ENCODE measurements at regions not wholly inside any gene's neighbourhood (a gene's known extent, or its start where the extent isn't known, plus 50 kb on each side); places are given as distances from the start of the nearest gene placed in this dataset.

DNA sequence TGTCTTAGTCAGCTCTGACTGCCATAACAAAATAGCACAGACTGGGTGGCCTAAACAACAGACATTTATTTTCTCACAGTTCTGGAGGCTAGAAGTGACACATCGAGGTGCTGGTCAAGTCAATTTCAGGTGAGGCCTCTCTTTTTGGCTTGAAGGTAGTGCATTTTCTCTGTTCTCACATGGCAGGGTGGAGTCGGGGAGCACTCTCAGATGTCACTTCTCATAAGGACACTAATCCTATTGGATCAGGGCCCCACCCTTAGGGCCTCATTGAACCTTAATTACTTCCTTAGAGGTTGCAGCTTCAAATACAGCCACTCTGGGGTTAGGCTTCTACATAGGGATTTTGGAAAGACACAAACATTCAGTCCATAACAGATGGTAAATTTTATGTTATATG lies 161.6 kb downstream of the PFKFB3 start:
- TF ChIP-seq EZH2 (IDR thresholded peaks at IDR 0.05; ENCODE audit: borderline replicate concordance, low read depth, low read length, severe bottlenecking), result no peak
- TF ChIP-seq, protein P1, sequence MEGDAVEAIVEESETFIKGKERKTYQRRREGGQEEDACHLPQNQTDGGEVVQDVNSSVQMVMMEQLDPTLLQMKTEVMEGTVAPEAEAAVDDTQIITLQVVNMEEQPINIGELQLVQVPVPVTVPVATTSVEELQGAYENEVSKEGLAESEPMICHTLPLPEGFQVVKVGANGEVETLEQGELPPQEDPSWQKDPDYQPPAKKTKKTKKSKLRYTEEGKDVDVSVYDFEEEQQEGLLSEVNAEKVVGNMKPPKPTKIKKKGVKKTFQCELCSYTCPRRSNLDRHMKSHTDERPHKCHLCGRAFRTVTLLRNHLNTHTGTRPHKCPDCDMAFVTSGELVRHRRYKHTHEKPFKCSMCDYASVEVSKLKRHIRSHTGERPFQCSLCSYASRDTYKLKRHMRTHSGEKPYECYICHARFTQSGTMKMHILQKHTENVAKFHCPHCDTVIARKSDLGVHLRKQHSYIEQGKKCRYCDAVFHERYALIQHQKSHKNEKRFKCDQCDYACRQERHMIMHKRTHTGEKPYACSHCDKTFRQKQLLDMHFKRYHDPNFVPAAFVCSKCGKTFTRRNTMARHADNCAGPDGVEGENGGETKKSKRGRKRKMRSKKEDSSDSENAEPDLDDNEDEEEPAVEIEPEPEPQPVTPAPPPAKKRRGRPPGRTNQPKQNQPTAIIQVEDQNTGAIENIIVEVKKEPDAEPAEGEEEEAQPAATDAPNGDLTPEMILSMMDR (IDR thresholded peaks at IDR 0.05; ENCODE audit: borderline replicate concordance, extremely low read depth, low read length, poor library complexity, severe bottlenecking), result no peak
